GM12878 (cell line): ENCODE measurements at regions not wholly inside any gene's neighbourhood (a gene's known extent, or its start where the extent isn't known, plus 50 kb on each side); places are given as distances from the start of the nearest gene placed in this dataset.

Source experiments
- ATAC-seq: fragments of 200-7000 bp; cut with Tn5 transposase; 3 replicates; pipeline ENCODE4 v1.9.1; 2020; ENCODE audit warnings: mild to moderate bottlenecking, moderate library complexity
- BruUV-seq: library from RNA; stranded (reverse); fragments of 400-500 nt; replicated peaks from 2 replicates; lab custom pipeline; 2021; lab: Mats Ljungman, UMichigan
- CTCF ChIA-PET: fragments of 300-600 bp; sonication (Branson Sonifier 250); formaldehyde crosslinking; extraction: SDS; loops from one replicate; lab custom pipeline; 2021; ENCODE audit warnings: inconsistent platforms; lab: Yijun Ruan, JAX
- POLR2A ChIA-PET: fragments of 350-600 bp; formaldehyde crosslinking; extraction: SDS; loops from one replicate; lab custom pipeline; 2021; ENCODE audit warnings: inconsistent platforms; lab: Charles Lee
- RAD21 ChIA-PET: fragments of 300-600 bp; sonication (Branson Sonifier 250); formaldehyde crosslinking; loops from one replicate; lab custom pipeline; 2023; ENCODE audit warnings: antibody characterized with exemption; ENCODE audit not compliant: unreplicated experiment; lab: Charles Lee
- SMC1A ChIA-PET: fragments of 300-600 bp; sonication (Branson Sonifier 250); formaldehyde crosslinking; loops from one replicate; lab custom pipeline; 2023; ENCODE audit not compliant: unreplicated experiment, uncharacterized antibody; lab: Charles Lee
- DNase-seq: peaks from one replicate; pipeline ENCODE4 v3.0.0-alpha.2; 2011; ENCODE audit warnings: low read depth, low spot score
- FAIRE-seq: peaks from 3 replicates; lab custom pipeline; 2011; peaks lifted over from hg19 to GRCh38; lab: Jason Lieb, UNC
- H2AFZ ChIP-seq: 2 replicates; pipeline ENCODE4 v1.6.0; 2011; ENCODE audit warnings: low read depth, low read length, control low read depth; ENCODE audit not compliant: control insufficient read depth
- H3K27ac ChIP-seq: 2 replicates; pipeline ENCODE4 v1.5.1; 2011; ENCODE audit warnings: control low read depth; ENCODE audit not compliant: control insufficient read depth, insufficient read depth
- H3K27me3 ChIP-seq, 2 experiments: replicated peaks in 1 of 2; 2 replicates each; pipeline versions ENCODE4 v1.6.0 to v1.6.1; 2011; ENCODE audit warnings: low read length in 1 of 2; ENCODE audit not compliant: control insufficient read depth in 2 of 2, insufficient read depth in 2 of 2
- H3K36me3 ChIP-seq, 2 experiments: 2 replicates each; pipeline ENCODE4 v1.5.1; 2011; ENCODE audit warnings: low read length in 1 of 2; ENCODE audit not compliant: control insufficient read depth in 2 of 2, insufficient read depth in 2 of 2
- H3K4me1 ChIP-seq: 2 replicates; pipeline ENCODE4 v1.6.1; 2011; ENCODE audit warnings: mild to moderate bottlenecking, low read length, moderate library complexity, mixed read lengths; ENCODE audit not compliant: control insufficient read depth, insufficient read depth
- H3K4me2 ChIP-seq: 2 replicates; pipeline ENCODE4 v1.6.0; 2011; ENCODE audit warnings: control low read depth; ENCODE audit not compliant: control insufficient read depth, insufficient read depth
- H3K4me3 ChIP-seq: fragments of 200-600 bp; sonication (generic); 2 replicates; pipeline ENCODE4 v1.5.1; 2016
- H3K79me2 ChIP-seq: 2 replicates; pipeline ENCODE4 v1.6.0; 2011; ENCODE audit warnings: low read length; ENCODE audit not compliant: control insufficient read depth, insufficient read depth
- H3K9ac ChIP-seq: 2 replicates; pipeline ENCODE4 v1.8.0; 2011; ENCODE audit warnings: low read length, control low read depth, mixed read lengths; ENCODE audit not compliant: control insufficient read depth, insufficient read depth
- H3K9me3 ChIP-seq: replicated peaks from 3 replicates; pipeline ENCODE4 v1.5.1; 2011; ENCODE audit warnings: mild to moderate bottlenecking, low read length; ENCODE audit not compliant: control insufficient read depth, insufficient read depth
- H4K20me1 ChIP-seq: 2 replicates; pipeline ENCODE4 v1.6.0; 2011; ENCODE audit not compliant: control insufficient read depth, insufficient read depth
- CBFB ChIP-seq: IDR thresholded peaks from 2 replicates; pipeline ENCODE4 v1.6.1; 2016; ENCODE audit warnings: antibody characterized with exemption, low read depth
- CHD4 ChIP-seq: fragments of 200-600 bp; sonication (generic); IDR thresholded peaks from 2 replicates; pipeline ENCODE4 v1.6.1; 2016; ENCODE audit warnings: mild to moderate bottlenecking
- DPF2 ChIP-seq: fragments of 450-650 bp; IDR thresholded peaks from 2 replicates; pipeline ENCODE4 v1.6.1; 2017; ENCODE audit warnings: mild to moderate bottlenecking
- E4F1 ChIP-seq: fragments of 450-650 bp; IDR thresholded peaks from 2 replicates; pipeline ENCODE4 v1.6.1; 2018; ENCODE audit warnings: borderline replicate concordance, mild to moderate bottlenecking; ENCODE audit not compliant: partially characterized antibody
- FOXK2 ChIP-seq: fragments of 450-650 bp; IDR thresholded peaks from 2 replicates; pipeline ENCODE4 v1.6.1; 2017; ENCODE audit warnings: mild to moderate bottlenecking, moderate library complexity
- IRF4 ChIP-seq: IDR thresholded peaks from 2 replicates; pipeline ENCODE4 v1.6.1; 2011; ENCODE audit warnings: low read depth, low read length
- MLLT1 ChIP-seq: fragments of 450-650 bp; IDR thresholded peaks from 2 replicates; pipeline ENCODE4 v1.6.1; 2016; ENCODE audit warnings: mild to moderate bottlenecking
- MTA3 ChIP-seq: IDR thresholded peaks from 2 replicates; pipeline ENCODE4 v1.6.1; 2012; ENCODE audit warnings: low read length, inconsistent platforms, borderline replicate concordance
- NBN ChIP-seq: fragments of 450-650 bp; IDR thresholded peaks from 2 replicates; pipeline ENCODE4 v1.6.1; 2016
- NFIC ChIP-seq: IDR thresholded peaks from 2 replicates; pipeline ENCODE4 v1.6.1; 2012; ENCODE audit warnings: low read depth, mild to moderate bottlenecking, inconsistent platforms, low read length, moderate library complexity
- NFYA ChIP-seq: IDR thresholded peaks from 2 replicates; pipeline ENCODE4 v1.6.1; 2011; ENCODE audit warnings: low read depth, mild to moderate bottlenecking, low read length, improper control_type of control experiment, borderline replicate concordance
- PAX5 ChIP-seq: IDR thresholded peaks from 2 replicates; pipeline ENCODE4 v1.6.1; 2011; ENCODE audit warnings: low read depth, low read length, borderline replicate concordance
- SP1 ChIP-seq: IDR thresholded peaks from one replicate; pipeline ENCODE4 v1.6.1; 2011; ENCODE audit warnings: low read depth, low read length
- SPI1 ChIP-seq: IDR thresholded peaks from 2 replicates; pipeline ENCODE4 v1.6.1; 2011; ENCODE audit warnings: low read depth, mild to moderate bottlenecking, low read length, moderate library complexity, borderline replicate concordance; ENCODE audit not compliant: insufficient read depth
- SREBF2 ChIP-seq: IDR thresholded peaks from 2 replicates; pipeline ENCODE4 v1.6.1; 2012; ENCODE audit warnings: mild to moderate bottlenecking, low read length
- TCF12 ChIP-seq: IDR thresholded peaks from 2 replicates; pipeline ENCODE4 v1.6.1; 2011; ENCODE audit warnings: low read depth, mild to moderate bottlenecking, low read length
- ZBTB33 ChIP-seq: fragments of 450-650 bp; IDR thresholded peaks from 2 replicates; pipeline ENCODE4 v1.6.1; 2017; ENCODE audit warnings: mild to moderate bottlenecking
- WGBS: methylation state at CpG from one replicate; pipeline ENCODE4 v1.1.6; 2016; ENCODE audit warnings: low lambda C conversion rate; ENCODE audit not compliant: insufficient replicate concordance, insufficient coverage; ENCODE audit errors: missing lambda C conversion rate; 5-methylcytosine and 5-hydroxymethylcytosine counted together
- in situ Hi-C: fragments of 300-500 bp; cut with MboI; formaldehyde crosslinking; loops from 9 replicates; pipeline ENCODE4 v1.14.3; 2018; ENCODE audit warnings: mixed read lengths
- intact Hi-C: fragments of 100-400 bp; cut with micrococcal nuclease; formaldehyde crosslinking; loops from one replicate; pipeline ENCODE4 v1.14.2; 2022; ENCODE audit not compliant: unreplicated experiment

GRCh38 chr6:74749211-74750147 is 456.4 kb downstream of the COL12A1 start (continued):
- no peak for TF ChIP-seq CBFB
- TF ChIP-seq MLLT1: no peak
- no peak for TF ChIP-seq TCF12
- no peak for TF ChIP-seq SPI1
- no peak for TF ChIP-seq NFIC

- FAIRE-seq: no peak
- ChIA-PET RAD21 (interaction anchor here (0.9 kb wide), 1 partner anchor 1005 kb away, joined by 3 read pairs; no protein-coding TSS in a partner anchor), SMC1A (interaction anchor here (1.2 to 1.3 kb wide), 2 partner anchors 10 to 31 kb away, joined by 3 to 5 read pairs; no protein-coding TSS in a partner anchor), CTCF (no interaction called here), POLR2A (no interaction called here)
- H3K27me3 ChIP-seq: no peaks in the 10 kb centered on the region
- H3K36me3 ChIP-seq: no peaks in the 10 kb centered on the region
- no peak for DNase-seq
- H3K4me1 ChIP-seq: no peaks in the 10 kb centered on the region
- intact Hi-C loops: no loop called here
- BruUV-seq: no TSS peak
- no peaks in the 10 kb centered on the region for H3K79me2 ChIP-seq
- TF ChIP-seq DPF2 (no peak), CBFB (no peak), SREBF2 (no peak), CHD4 (no peak), MTA3 (no peak), ZBTB33 (no peak), NBN (no peak), FOXK2 (no peak), PAX5 (no peak), NFIC (no peak), SP1 (no peak), NFYA (no peak), IRF4 (no peak), E4F1 (no peak)
- H4K20me1 ChIP-seq: no peaks in the 10 kb centered on the region
- no peak overlapping the region for H3K9ac ChIP-seq
- H3K4me2 ChIP-seq: no peak overlapping the region
- in situ Hi-C loops: no loop called here
- WGBS: 0% methylated on average over 1 of the region's 1 CpG
- H3K4me3 ChIP-seq: no peak overlapping the region
- no peak for ATAC-seq
- H3K27ac ChIP-seq: no peak overlapping the region
- H3K9me3 ChIP-seq: no peaks in the 10 kb centered on the region
- H2AFZ ChIP-seq: no peak overlapping the region
Observed at GRCh38 chr6:74745670-74746069, 460.2 kb downstream of the COL12A1 start.
